Activated CD8-positive, alpha-beta T cell treated with anti-CD3 and anti-CD28 coated beads, Interleukin-2, amount 10 ng/mL, durations not matched to agents 7 days and 5 days (primary cell): ENCODE measurements at regions not wholly inside any gene's neighbourhood (a gene's known extent, or its start where the extent isn't known, plus 50 kb on each side); places are given as distances from the start of the nearest gene placed in this dataset.

Experiments used
- ATAC-seq: fragments of 150-1000 bp; cut with Tn5 transposase; one replicate; pipeline ENCODE4 v1.10.0; 2021; ENCODE audit warnings: moderate library complexity
- CTCF ChIA-PET: fragments of 350-600 bp; sonication (Branson Sonifier 250); formaldehyde crosslinking; loops from one replicate; lab custom pipeline; 2021; ENCODE audit warnings: antibody characterized with exemption; lab: Charles Lee
- POLR2A ChIA-PET: fragments of 350-600 bp; sonication (Branson Sonifier 250); formaldehyde crosslinking; loops from one replicate; lab custom pipeline; 2021; ENCODE audit warnings: antibody characterized with exemption; lab: Charles Lee
- DNase-seq: peaks from one replicate; pipeline ENCODE4 v3.0.0-alpha.2; 2020
- H3K27ac Mint-ChIP-seq: one replicate; pipeline ENCODE4 v1.8.0; 2021; ENCODE audit warnings: mild to moderate bottlenecking, mixed read lengths
- H3K27me3 Mint-ChIP-seq: one replicate; pipeline ENCODE4 v1.8.0; 2021; ENCODE audit warnings: low read depth, mixed read lengths
- H3K36me3 Mint-ChIP-seq: one replicate; pipeline ENCODE4 v1.8.0; 2021; ENCODE audit warnings: low read depth, mixed read lengths
- H3K4me1 Mint-ChIP-seq: one replicate; pipeline ENCODE4 v1.8.0; 2021; ENCODE audit warnings: low read depth, mixed read lengths
- H3K4me3 Mint-ChIP-seq: one replicate; pipeline ENCODE4 v1.8.0; 2021; ENCODE audit warnings: mild to moderate bottlenecking, mixed read lengths
- H3K9me3 Mint-ChIP-seq: one replicate; pipeline ENCODE4 v1.8.0; 2022; ENCODE audit warnings: mixed read lengths; ENCODE audit not compliant: insufficient read depth

DNA sequence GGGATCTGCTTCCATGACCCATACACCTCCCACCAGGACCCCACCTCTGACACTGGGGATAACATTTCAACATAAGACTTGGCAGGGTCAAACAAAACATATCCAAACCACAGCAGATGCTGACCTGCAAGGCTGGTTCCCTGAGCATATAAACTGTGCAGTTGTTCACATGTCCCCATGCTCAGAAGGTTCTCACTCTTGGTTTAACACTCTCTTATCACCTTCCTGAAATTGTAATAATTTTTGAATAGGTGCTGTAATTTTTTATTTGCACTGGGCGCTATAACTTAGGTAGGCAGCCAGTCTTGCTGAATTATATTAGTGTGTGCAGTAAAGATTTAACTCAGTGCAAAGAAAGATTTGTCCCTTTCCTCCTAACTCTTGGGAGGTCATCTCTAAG is 824.8 kb upstream of the SOX9 start:
- no peak overlapping the region for H3K4me3 Mint-ChIP-seq
- no peak for ATAC-seq
- CTCF ChIA-PET: no interaction called here

DNA sequence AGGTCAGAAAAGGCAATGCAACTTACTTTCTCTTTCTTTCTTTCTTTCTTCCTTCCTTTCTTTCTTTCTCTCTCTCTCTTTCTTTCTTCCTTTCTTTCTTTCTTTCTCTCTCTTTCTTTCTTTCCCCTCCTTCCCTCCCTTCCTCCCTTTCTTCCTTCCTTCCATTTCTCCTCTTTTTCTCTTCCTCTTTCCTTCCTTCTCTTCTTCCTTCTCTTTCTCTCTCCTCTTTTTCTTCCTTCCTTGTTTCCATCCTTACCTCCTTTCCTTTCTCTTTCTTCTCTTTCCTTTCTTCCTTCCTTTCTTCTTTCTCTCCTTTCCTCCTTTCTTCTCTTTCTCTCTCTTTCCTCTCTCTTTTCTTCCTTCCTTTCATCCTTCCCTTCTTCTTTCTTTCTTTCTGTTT is 819.8 kb upstream of the SOX9 start:
- POLR2A ChIA-PET: no interaction called here

More for the DNA sequence above, 824.8 kb upstream of the SOX9 start:
- no peaks in the 10 kb centered on the region for H3K36me3 Mint-ChIP-seq
- no peaks in the 10 kb centered on the region for H3K9me3 Mint-ChIP-seq
- POLR2A ChIA-PET: no interaction called here
- H3K27me3 Mint-ChIP-seq: no peaks in the 10 kb centered on the region
- no peak overlapping the region for H3K27ac Mint-ChIP-seq
- DNase-seq: no peak
- H3K4me1 Mint-ChIP-seq: no peaks in the 10 kb centered on the region

DNA sequence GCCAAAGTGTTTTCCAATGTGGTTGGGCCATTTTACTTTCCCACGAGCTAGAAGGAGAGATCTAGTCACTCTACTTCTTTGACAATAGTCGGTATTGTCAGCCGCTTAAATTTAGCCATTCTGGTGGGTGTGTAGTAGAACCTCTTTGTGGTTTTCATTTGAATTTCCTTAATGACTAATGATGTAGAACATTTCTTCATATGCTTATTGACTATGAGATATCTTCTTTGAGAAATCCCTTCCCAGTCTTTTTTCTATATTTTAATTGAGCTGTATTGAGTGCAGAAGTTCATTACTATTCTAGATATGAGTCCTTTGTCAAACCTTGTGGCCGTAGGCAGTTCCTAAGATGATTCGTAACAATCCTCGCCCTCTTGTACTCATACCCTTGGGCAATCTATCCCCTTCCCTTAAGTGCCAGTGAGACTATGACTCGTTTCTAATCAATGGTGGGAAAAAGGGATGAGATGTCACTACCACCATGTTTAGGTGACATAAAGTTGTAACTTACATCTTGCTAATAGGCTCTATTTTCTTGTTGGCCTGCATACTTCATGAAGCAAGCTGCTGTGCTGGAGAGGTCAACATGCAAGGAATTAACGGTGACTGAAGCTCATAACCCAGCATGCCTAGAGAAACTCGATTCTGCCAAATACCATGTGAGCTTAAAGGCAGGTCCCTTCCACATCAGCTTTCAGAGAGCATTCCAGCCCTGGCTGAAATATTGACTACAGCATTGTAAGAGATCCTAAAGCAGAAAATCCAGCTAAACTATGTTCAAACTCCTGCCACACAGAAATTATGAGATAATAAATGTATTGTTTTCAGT is 817.9 kb upstream of the SOX9 start:
- CTCF ChIA-PET: no interaction called here
- no peak overlapping the region for H3K4me3 Mint-ChIP-seq
- DNase-seq (no peak), ATAC-seq (no peak)
- no peaks in the 10 kb centered on the region for H3K27me3 Mint-ChIP-seq
- POLR2A ChIA-PET: no interaction called here
- H3K27ac Mint-ChIP-seq: no peak overlapping the region
- H3K9me3 Mint-ChIP-seq: peaks cover 17% of the 10 kb centered on the region
- no peaks in the 10 kb centered on the region for H3K4me1 Mint-ChIP-seq
- no peaks in the 10 kb centered on the region for H3K36me3 Mint-ChIP-seq

More for the DNA sequence above, 819.8 kb upstream of the SOX9 start:
- Mint-ChIP-seq H3K27me3 (no peaks in the 10 kb centered on the region), H3K27ac (no peak overlapping the region), H3K9me3 (peaks cover 6% of the 10 kb centered on the region), H3K4me3 (no peak overlapping the region), H3K4me1 (no peaks in the 10 kb centered on the region), H3K36me3 (no peaks in the 10 kb centered on the region)
- ATAC-seq (no peak), DNase-seq (no peak)
- CTCF ChIA-PET: no interaction called here

DNA sequence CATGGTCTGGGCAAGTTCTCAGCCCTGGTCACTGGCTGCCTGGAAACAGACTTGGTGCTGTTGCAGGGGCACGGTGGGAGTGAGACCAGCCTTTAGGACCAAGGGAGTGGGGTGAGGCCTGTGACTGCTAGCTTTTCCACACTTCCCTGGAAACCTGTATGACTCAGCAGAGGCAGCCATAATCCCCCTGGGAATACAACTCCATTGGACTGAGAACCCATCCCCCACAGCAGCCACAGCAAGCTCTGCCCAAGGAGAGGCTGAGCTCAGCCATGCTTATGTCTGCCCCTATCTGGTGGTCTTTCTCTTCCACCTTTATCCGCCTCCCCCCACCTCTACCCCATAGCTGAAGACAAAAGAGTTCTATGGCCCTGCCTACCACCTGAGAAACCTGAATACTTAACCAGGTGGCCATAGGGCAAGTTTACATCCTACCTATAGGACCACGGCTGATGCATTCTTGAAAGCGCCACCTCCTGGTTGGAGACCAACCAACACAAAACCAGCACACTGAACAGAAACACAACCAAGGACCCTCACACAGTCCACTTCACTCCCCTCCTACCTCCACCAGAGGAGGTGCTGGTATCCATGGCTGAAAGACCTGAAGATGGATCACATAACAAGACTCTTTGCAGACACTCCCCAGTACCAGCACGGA is 816.2 kb upstream of the SOX9 start:
- Mint-ChIP-seq H3K36me3 (no peaks in the 10 kb centered on the region), H3K27ac (no peak overlapping the region), H3K9me3 (peaks cover 22% of the 10 kb centered on the region), H3K4me1 (no peaks in the 10 kb centered on the region), H3K4me3 (no peak overlapping the region), H3K27me3 (no peaks in the 10 kb centered on the region)
- no peak for ATAC-seq
- CTCF ChIA-PET: no interaction called here
- no peak for DNase-seq
- POLR2A ChIA-PET: no interaction called here

DNA sequence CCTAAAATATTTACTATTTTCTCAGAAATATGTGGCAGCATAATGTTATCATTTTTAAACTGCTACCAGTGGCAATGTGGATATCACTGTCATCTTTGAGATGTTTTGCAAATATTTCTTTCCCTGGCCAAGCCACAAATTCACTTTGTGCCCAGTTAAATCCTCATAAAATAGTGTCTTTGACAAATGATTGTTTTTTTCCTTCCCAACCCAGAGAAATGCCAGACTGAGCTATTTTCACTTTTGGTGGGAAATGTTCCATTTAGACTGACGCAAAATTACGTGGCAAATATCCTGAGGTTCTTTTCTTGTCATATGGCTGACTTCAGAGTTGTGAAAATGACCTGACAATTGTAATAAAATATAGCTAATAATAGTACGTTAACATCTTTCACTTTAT is 807.0 kb upstream of the SOX9 start:
- no peak for DNase-seq
- CTCF ChIA-PET: no interaction called here
- no peak for ATAC-seq

DNA sequence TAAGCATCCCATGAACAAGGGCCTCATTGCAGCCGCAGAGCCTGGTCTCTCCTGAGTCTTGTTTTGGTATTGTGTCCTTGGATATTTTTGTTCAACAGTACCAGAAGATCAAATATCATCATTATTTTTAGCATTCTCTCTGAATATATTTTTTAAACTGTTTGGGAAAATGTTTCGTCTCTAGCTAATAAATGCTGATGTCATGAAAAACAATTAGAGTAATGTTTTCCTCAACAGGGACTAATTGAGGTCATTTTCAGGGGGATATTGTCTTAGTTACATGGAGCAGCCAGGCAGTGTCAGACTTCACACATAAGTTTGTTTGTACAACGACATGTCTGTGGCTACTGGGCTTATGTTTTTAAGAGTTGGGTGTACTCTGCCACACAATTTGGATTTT is 805.3 kb upstream of the SOX9 start:
- Mint-ChIP-seq H3K9me3 (peaks cover 5% of the 10 kb centered on the region), H3K27ac (no peak overlapping the region), H3K36me3 (no peaks in the 10 kb centered on the region), H3K4me1 (no peaks in the 10 kb centered on the region), H3K27me3 (no peaks in the 10 kb centered on the region), H3K4me3 (no peak overlapping the region)
- DNase-seq (no peak), ATAC-seq (no peak)
- POLR2A ChIA-PET: no interaction called here
- CTCF ChIA-PET: no interaction called here

More for the DNA sequence above, 807.0 kb upstream of the SOX9 start:
- POLR2A ChIA-PET: no interaction called here
- no peak overlapping the region for H3K4me3 Mint-ChIP-seq
- no peaks in the 10 kb centered on the region for H3K27me3 Mint-ChIP-seq
- H3K36me3 Mint-ChIP-seq: no peaks in the 10 kb centered on the region
- H3K9me3 Mint-ChIP-seq: peaks cover 10% of the 10 kb centered on the region
- H3K27ac Mint-ChIP-seq: no peak overlapping the region
- H3K4me1 Mint-ChIP-seq: no peaks in the 10 kb centered on the region

DNA sequence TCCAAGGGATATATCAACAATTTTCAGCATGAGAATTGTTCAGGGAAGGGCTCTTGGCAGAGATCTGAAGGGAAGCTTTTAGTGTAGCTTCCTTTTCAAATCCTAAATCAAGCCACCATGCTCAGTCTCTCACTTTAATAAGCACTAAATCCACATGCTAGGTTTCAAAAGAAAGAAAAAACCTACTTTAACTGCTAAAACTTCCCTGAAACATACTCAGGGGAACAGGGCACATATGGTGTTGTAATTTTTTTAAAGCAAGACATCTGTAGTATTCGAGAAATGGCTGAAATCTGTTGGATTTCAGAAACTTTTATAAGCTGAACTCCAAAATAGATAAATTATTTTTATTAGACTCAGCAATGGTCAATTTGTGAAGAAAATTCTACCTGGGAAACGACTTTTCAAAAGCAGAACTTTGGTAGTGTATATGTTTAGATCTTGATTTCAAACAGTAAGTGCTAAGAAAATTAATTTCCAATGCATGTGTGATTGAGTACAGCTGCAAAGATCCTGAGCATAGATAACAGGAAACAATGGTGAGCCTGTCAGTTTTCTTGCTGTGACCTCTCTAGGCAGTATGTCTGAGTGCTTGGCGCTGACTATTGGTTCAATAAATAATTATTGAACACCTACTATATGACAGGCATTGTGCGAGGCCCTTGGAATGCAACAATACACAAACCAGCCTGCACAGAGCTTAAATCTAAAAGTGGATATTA is 804.5 kb upstream of the SOX9 start:
- CTCF ChIA-PET: no interaction called here
- no peaks in the 10 kb centered on the region for H3K4me1 Mint-ChIP-seq
- no peak overlapping the region for H3K4me3 Mint-ChIP-seq
- DNase-seq (no peak), ATAC-seq (no peak)
- no peaks in the 10 kb centered on the region for H3K27me3 Mint-ChIP-seq
- H3K9me3 Mint-ChIP-seq: peaks cover 5% of the 10 kb centered on the region
- POLR2A ChIA-PET: interaction anchor here (0.6 kb wide), 1 partner anchor 13 kb away, joined by 3 read pairs; no protein-coding TSS in a partner anchor
- H3K27ac Mint-ChIP-seq: no peak overlapping the region
- H3K36me3 Mint-ChIP-seq: no peaks in the 10 kb centered on the region

DNA sequence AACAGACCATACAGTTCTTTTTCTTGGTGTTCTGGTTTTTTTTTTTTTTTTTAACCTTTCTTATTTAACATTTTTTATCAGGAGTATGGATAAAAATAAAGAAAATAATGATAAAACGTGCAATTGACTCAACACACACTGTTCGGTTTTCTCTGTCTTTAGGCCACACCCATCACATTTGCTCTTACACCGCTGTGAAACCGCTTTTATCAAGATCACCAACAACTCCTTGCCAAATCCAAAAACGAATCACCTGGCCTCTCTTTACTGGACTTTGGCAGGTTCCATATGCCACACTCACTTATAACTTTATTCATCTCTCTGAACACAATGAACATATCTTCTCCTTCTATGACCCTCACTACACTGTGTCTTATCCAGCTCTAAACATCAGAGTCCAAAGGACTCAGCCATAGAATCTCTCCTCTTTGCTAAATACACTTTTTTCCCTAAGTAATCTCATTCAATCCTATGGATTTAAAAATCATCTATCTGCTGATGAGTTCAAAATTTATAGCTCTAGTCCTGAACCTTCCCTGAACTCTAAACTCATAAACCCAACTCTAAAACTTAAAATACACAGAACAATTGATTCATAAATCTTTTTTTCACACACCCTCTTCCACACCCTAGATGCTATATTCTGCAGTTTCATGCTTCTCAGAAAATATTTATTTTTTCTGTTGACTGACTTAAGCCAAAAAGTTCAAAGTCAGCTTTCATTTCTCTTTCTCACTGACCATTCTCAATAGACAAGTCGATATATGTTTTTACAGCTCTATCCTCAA is 800.6 kb upstream of the SOX9 start:
- Mint-ChIP-seq H3K4me1 (no peaks in the 10 kb centered on the region), H3K27me3 (no peaks in the 10 kb centered on the region), H3K9me3 (no peaks in the 10 kb centered on the region), H3K36me3 (no peaks in the 10 kb centered on the region), H3K4me3 (no peak overlapping the region), H3K27ac (no peak overlapping the region)
- CTCF ChIA-PET: no interaction called here
- DNase-seq (no peak), ATAC-seq (no peak)
- POLR2A ChIA-PET: no interaction called here

DNA sequence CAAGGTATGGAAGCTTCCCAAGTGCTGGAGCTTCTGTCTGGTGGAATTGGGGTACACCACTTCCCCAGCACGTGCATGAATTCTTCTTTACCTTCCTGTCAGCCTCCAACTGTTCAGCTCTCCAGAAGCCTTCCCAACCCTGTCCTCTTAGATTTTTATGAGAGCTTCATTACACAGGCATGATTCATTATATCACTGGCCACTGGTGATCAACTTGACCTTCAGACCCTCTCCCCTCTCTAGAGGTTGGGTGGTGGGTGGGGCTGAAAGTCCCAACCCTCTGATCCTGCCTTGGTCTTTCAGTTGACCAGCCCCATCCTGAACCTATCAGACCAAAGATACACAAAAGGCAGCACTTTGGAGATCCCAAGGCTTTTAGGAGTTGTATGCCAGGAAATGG is 795.7 kb upstream of the SOX9 start:
- no peak for DNase-seq
- Mint-ChIP-seq H3K4me1 (no peaks in the 10 kb centered on the region), H3K36me3 (no peaks in the 10 kb centered on the region), H3K27ac (no peak overlapping the region), H3K27me3 (no peaks in the 10 kb centered on the region), H3K9me3 (no peaks in the 10 kb centered on the region), H3K4me3 (no peak overlapping the region)
- CTCF ChIA-PET: no interaction called here
- POLR2A ChIA-PET: no interaction called here
- ATAC-seq: no peak

DNA sequence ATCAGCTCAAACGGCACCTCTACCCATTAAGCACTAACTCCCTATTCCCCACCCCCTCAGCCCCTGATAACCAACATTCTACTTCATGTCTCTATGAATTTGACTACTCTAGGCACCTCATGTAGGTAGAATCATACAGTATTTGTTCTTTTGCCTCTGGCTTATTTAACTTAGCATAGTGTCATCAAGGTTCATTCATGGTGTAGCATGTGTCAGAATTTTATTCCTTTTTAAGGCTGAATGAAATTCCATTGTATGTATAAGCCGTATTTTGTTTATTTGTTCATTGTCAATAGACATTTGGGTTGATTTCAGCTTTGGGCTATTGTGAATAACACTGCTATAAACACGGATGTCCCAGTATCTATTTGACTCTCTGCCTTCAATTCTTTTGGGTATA is 794.9 kb upstream of the SOX9 start:
- POLR2A ChIA-PET: no interaction called here
- DNase-seq (no peak), ATAC-seq (no peak)
- CTCF ChIA-PET: no interaction called here
- Mint-ChIP-seq H3K27me3 (no peaks in the 10 kb centered on the region), H3K36me3 (no peaks in the 10 kb centered on the region), H3K9me3 (no peaks in the 10 kb centered on the region), H3K4me1 (no peaks in the 10 kb centered on the region), H3K27ac (no peak overlapping the region), H3K4me3 (no peak overlapping the region)

DNA sequence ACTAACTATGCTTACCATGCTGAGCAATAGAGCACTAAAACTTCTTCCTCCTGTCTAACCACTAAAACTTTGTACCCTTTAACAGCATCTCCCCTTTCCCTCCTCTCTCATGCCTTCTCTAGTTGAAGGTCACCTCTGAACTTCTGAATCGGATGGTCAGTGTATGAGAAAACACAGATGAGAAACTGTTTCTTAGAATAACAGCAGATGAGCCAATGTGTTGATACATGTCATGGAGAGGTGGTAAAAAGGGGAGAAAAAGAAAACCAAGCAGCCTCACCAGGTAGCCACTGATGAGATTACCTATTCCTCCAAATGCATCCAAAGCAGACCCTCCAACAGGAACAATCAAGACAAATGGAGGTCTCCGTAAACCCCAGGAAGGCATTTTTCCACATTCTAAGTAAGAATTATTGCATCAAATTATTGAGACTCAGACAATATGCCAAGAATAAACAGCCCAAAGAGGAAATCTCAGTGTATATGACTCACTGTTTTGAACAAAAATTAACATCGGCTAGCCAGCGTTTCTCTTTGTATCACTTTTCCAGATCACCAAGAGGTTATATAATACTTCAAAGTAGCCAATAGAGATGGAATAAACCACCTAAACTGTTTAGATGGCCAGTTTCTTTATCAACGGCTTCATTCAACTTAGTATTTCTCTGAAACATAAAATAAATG is 793.3 kb upstream of the SOX9 start:
- H3K4me3 Mint-ChIP-seq: no peak overlapping the region
- DNase-seq: no peak
- no peaks in the 10 kb centered on the region for H3K9me3 Mint-ChIP-seq
- H3K27me3 Mint-ChIP-seq: no peaks in the 10 kb centered on the region
- no peaks in the 10 kb centered on the region for H3K4me1 Mint-ChIP-seq
- no peak overlapping the region for H3K27ac Mint-ChIP-seq
- POLR2A ChIA-PET: no interaction called here
- CTCF ChIA-PET: no interaction called here
- no peaks in the 10 kb centered on the region for H3K36me3 Mint-ChIP-seq
- no peak for ATAC-seq
